Hepatic stellate cell (primary cell): ENCODE measurements at regions not wholly inside any gene's neighbourhood (a gene's known extent, or its start where the extent isn't known, plus 50 kb on each side); places are given as distances from the start of the nearest gene placed in this dataset.

Source experiments
- DNase-seq: peaks from one replicate; pipeline ENCODE4 v3.0.0; 2011; ENCODE audit warnings: low spot score

- DNase-seq, result no peak
Observed at GRCh38 chr22:47602732-47603131, 840.3 kb downstream of the TBC1D22A start.

- no peak for DNase-seq
Observed at GRCh38 chr22:47601666-47602065, 839.2 kb downstream of the TBC1D22A start.

DNA sequence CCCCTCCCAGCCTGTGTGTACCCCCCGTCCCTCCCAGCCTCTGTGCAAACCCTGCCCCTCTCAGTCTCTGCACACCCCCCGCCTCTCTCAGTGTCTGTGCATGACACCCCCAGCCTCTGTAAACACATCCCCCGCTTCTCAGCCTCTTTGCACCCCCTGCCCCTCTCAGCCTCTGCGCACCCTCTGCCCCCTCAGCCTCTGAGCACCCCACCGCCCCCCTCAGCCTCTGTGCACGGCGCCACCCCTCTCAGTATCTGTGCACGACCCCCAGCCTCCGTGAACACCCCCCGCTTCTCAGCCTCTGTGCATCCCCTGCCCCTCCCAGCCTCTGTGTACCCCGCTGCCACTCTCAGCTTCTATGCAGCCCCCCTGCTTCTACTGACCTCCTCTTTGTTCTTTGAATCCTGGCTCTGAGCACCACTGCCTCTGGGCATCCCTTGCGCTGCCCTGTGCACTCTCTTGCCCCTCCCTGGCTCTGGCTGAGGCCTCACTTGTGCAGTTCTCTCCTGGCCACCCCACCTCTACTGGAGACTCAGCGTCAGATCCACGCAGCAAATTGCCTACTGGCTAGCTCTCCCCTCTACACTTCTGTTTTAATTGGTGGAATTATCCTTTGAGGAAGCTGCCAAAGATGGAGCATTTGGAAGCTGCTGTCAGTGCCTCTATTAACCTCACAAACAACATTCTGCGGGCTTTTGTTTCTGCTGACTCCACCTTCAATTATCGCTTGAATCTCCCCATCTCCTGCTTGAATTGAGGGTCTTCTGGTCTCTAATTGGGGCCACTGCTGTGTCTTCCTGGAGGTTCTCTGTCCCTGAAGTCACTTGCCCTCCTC is 838.6 kb downstream of the TBC1D22A start:
- no peak for DNase-seq

DNA sequence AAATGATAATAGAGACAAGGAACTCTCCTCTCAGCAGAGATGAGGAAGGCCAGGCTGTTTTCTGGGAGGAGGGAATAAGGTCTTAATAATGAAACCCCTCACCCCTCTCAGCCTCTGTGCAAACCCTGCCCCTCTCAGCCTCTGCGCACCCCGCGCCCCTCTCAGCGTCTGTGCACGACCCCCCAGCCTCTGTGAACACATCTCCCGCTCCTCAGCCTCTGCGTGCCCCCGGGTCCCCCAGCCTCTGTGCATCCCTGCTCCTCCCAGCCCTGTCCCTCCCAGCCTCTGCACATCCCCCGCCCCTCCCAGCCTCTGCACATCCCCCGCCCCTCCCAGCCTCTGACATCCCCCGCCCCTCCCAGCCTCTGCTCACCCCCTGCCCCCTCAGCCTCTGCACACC is 837.8 kb downstream of the TBC1D22A start:
- DNase-seq, result no peak

DNA sequence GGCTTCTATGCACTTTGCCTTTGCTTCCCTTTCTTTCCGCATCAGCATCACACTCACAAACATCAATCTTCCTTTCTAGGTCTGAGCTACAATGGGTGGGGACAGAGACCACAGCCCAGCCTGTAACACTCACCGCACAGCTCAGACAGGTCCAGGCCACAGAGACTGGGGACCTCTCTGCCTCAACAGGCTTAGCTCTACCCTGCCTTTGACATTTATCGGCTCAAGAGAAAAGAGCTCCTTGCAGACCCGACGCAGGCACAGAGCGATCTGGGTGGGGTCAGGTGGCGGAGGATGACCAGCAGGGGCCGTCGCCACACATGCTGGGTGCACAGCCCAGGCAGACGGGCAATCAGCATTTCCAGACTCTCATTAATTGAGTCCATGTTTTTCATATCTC is 837.3 kb downstream of the TBC1D22A start:
- no peak for DNase-seq

GRCh38 chr22:47598864-47599263 is 836.4 kb downstream of the TBC1D22A start:
- no peak for DNase-seq

GRCh38 chr22:47597041-47597440 is 834.6 kb downstream of the TBC1D22A start:
- DNase-seq, result no peak

- DNase-seq, result no peak
Observed at GRCh38 chr22:47596176-47596690, 833.8 kb downstream of the TBC1D22A start.

- no peak for DNase-seq
Observed at GRCh38 chr22:47594836-47595521, 832.5 kb downstream of the TBC1D22A start.

GRCh38 chr22:47593911-47594311 is 831.5 kb downstream of the TBC1D22A start:
- no peak for DNase-seq

GRCh38 chr22:47593291-47593690 is 830.8 kb downstream of the TBC1D22A start:
- DNase-seq, result no peak

DNA sequence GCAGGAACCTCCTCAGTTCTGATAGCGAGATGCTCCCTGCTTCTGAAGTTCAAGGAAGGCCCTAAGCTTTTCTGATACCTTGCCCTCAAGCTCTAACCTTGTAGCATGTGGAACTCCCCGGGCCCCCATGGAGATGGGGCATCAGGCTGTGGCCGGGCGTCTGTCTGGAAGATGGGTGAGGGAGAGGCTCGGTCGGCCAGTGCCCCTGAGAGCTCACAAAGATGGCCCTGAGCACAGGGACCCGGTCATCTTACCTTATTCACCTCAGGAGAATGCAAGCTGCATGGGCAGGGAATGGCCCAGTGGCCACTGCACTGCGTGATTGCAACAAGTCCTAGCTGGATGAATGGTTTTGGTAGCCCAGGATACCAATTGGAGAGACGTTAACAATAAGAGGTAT is 830.3 kb downstream of the TBC1D22A start:
- no peak for DNase-seq

- DNase-seq, result no peak
Observed at GRCh38 chr22:47591709-47592108, 829.3 kb downstream of the TBC1D22A start.

- DNase-seq, result no peak
Observed at GRCh38 chr22:47591016-47591415, 828.6 kb downstream of the TBC1D22A start.

- no peak for DNase-seq
Observed at GRCh38 chr22:47589271-47590250, 827.1 kb downstream of the TBC1D22A start.

DNA sequence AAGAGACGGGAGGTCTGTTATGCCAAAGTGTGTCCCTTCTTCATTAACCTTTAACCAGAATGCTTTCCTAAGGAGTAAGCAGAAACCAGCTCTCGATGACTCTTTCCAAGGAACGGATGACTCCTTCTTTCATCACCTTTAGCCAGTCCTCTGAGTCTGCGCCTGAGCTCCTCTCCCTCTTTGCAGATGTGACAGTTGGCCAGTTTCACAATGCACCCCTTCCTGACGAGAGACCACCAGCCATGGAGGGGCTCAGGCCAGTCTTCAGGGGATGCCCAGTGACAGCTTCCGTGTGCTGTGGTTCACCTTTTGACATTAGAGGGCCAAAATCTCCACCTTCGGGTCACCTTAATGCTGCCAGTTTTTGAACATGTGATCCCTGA is 826.1 kb downstream of the TBC1D22A start:
- no peak for DNase-seq

DNA sequence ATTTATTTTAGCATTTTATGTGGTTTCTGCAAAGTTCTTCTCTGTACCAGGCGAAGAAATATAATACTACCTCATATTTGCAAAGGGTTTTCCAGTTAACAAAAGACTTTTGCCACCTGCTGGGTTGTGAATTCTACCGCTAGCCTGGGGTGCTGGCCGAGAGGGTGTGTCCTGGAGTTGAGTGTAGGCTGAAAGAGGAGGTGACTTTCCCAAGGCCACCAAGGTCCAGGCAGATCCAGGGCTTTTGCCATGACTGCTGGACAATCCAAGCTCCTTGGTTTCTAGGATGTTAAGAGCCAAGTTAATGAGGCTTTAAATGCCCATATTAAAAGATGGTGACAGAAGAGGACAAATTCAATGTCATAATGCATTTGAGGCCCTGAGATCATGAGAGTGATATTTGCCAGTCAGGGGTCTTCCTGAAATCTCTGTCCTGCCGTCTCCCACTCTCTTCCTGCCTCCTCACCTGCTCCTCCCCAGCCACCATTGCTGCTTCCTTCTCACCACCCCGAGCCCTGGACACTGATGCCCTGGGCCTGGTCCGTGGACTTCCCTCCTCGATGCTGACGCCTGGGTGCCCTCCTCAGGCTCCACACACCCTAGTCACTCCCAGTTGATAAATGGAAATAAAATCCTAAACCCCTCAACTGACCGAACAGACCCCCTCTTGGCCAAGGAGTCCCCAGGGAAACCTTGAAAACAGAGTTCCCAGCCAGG is 825.6 kb downstream of the TBC1D22A start:
- DNase-seq, result no peak

- DNase-seq, result no peak
Observed at GRCh38 chr22:47587361-47587760, 824.9 kb downstream of the TBC1D22A start.

GRCh38 chr22:47586946-47587345 is 824.5 kb downstream of the TBC1D22A start:
- DNase-seq, result no peak

- DNase-seq, result no peak
Observed at GRCh38 chr22:47586038-47586437, 823.6 kb downstream of the TBC1D22A start.

GRCh38 chr22:47583959-47584562 is 821.6 kb downstream of the TBC1D22A start:
- DNase-seq, result no peak
